ENCODE measurements at regions not wholly inside any gene's neighbourhood (a gene's known extent, or its start where the extent isn't known, plus 50 kb on each side); places are given as distances from the start of the nearest gene placed in this dataset.

- Histone ChIP-seq H3K4me2 (replicated peaks; ENCODE audit: low read depth, low read length, poor library complexity, severe bottlenecking) (no peak overlapping the region), H3K79me2 (ENCODE audit: control insufficient read depth, insufficient read depth, low read length) (no peaks in the 10 kb centered on the region), H3K27me3 (replicated peaks in 1 of 4; ENCODE audit: control extremely low read depth in 1 of 4, control insufficient read depth in 3 of 4, insufficient read depth in 4 of 4, low read length in 3 of 4) (no peaks in the 10 kb centered on the region), H3K4me3 (ENCODE audit: control extremely low read depth in 1 of 5, extremely low read depth in 1 of 5, insufficient read depth in 1 of 5, low read depth in 2 of 5, low read length in 4 of 5) (no peak overlapping the region), H4K20me1 (ENCODE audit: control insufficient read depth, insufficient read depth, low read length, poor library complexity, severe bottlenecking) (no peaks in the 10 kb centered on the region), H3K9me3 (ENCODE audit: control extremely low read depth in 1 of 3, control insufficient read depth in 2 of 3, insufficient read depth in 1 of 3, low read length in 2 of 3) (no peaks in the 10 kb centered on the region), H3K36me3 (replicated peaks in 1 of 2; ENCODE audit: control extremely low read depth in 1 of 2, control insufficient read depth in 1 of 2, extremely low read depth in 1 of 2, insufficient read depth in 2 of 2, low read length in 1 of 2) (no peaks in the 10 kb centered on the region), H3K9ac (ENCODE audit: low read length) (no peak overlapping the region), H3K27ac (ENCODE audit: low read length in 2 of 2) (no peak overlapping the region), H3K4me1 (ENCODE audit: control insufficient read depth in 2 of 2, insufficient read depth in 2 of 2, low read length in 2 of 2) (no peaks in the 10 kb centered on the region), H2AFZ (ENCODE audit: insufficient read depth, low read depth, low read length, poor library complexity, severe bottlenecking) (no peak overlapping the region)
- Mint-ChIP-seq H3K27me3 (peaks cover 13% of the 10 kb centered on the region), H3K9me3 (ENCODE audit: insufficient read depth) (no peaks in the 10 kb centered on the region), H3K4me1 (no peaks in the 10 kb centered on the region), H3K4me3 (no peak overlapping the region), H3K27ac (no peak overlapping the region)
- intact Hi-C loops (cut with micrococcal nuclease) = no loop called here
- no peak for TF ChIP-seq EZH2 (IDR thresholded peaks at IDR 0.05; ENCODE audit: borderline replicate concordance, insufficient read depth, low read depth, low read length, poor library complexity, severe bottlenecking)
- TF ChIP-seq, protein P1, sequence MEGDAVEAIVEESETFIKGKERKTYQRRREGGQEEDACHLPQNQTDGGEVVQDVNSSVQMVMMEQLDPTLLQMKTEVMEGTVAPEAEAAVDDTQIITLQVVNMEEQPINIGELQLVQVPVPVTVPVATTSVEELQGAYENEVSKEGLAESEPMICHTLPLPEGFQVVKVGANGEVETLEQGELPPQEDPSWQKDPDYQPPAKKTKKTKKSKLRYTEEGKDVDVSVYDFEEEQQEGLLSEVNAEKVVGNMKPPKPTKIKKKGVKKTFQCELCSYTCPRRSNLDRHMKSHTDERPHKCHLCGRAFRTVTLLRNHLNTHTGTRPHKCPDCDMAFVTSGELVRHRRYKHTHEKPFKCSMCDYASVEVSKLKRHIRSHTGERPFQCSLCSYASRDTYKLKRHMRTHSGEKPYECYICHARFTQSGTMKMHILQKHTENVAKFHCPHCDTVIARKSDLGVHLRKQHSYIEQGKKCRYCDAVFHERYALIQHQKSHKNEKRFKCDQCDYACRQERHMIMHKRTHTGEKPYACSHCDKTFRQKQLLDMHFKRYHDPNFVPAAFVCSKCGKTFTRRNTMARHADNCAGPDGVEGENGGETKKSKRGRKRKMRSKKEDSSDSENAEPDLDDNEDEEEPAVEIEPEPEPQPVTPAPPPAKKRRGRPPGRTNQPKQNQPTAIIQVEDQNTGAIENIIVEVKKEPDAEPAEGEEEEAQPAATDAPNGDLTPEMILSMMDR (IDR thresholded peaks at IDR 0.05) = no peak
- ATAC-seq (ENCODE audit: low read depth) (no peak), DNase-seq (no peak)
- ChIA-PET POLR2A (no interaction called here), CTCF (no interaction called here)
- WGBS (ENCODE audit: insufficient coverage) = 80% methylated on average over 1 of the region's 1 CpG
These were observed 223.1 kb upstream of the CDH5 start for GRCh38 chr16:66143415-66143814.

DNA sequence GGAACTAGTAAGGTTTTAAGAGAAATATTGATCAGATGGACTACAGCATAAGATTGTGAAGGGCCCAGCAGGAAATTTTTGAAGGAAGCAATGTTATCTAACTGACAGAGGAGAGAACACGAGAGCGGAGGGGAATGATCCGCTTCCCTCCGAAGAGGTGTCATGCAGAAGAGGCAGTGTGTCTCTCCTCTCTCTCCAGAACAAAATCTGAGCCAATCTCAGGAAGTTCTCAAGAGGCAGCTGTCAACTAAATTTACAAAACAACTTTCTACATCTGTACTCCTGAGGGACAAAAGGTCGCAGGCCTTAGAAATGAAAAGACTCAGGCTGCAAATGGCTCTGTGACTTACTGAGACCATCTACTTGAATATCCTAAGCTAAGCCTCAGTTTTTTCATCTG lies 224.6 kb upstream of the CDH5 start:
- DNase-seq (no peak), ATAC-seq (ENCODE audit: low read depth) (no peak)
- H3K27ac Mint-ChIP-seq = no peak overlapping the region
- Histone ChIP-seq H4K20me1 (ENCODE audit: control insufficient read depth, insufficient read depth, low read length, poor library complexity, severe bottlenecking) (no peaks in the 10 kb centered on the region), H3K79me2 (ENCODE audit: control insufficient read depth, insufficient read depth, low read length) (no peaks in the 10 kb centered on the region), H3K27me3 (replicated peaks in 1 of 4; ENCODE audit: control extremely low read depth in 1 of 4, control insufficient read depth in 3 of 4, insufficient read depth in 4 of 4, low read length in 3 of 4) (no peaks in the 10 kb centered on the region), H2AFZ (ENCODE audit: insufficient read depth, low read depth, low read length, poor library complexity, severe bottlenecking) (no peak overlapping the region), H3K4me3 (ENCODE audit: control extremely low read depth in 1 of 5, extremely low read depth in 1 of 5, insufficient read depth in 1 of 5, low read depth in 2 of 5, low read length in 4 of 5) (no peak overlapping the region), H3K4me1 (ENCODE audit: control insufficient read depth in 2 of 2, insufficient read depth in 2 of 2, low read length in 2 of 2) (no peaks in the 10 kb centered on the region), H3K9ac (ENCODE audit: low read length) (no peak overlapping the region), H3K9me3 (ENCODE audit: control extremely low read depth in 1 of 3, control insufficient read depth in 2 of 3, insufficient read depth in 1 of 3, low read length in 2 of 3) (no peaks in the 10 kb centered on the region), H3K4me2 (replicated peaks; ENCODE audit: low read depth, low read length, poor library complexity, severe bottlenecking) (no peak overlapping the region), H3K36me3 (replicated peaks in 1 of 2; ENCODE audit: control extremely low read depth in 1 of 2, control insufficient read depth in 1 of 2, extremely low read depth in 1 of 2, insufficient read depth in 2 of 2, low read length in 1 of 2) (no peaks in the 10 kb centered on the region), H3K27ac (ENCODE audit: low read length in 2 of 2) (no peak overlapping the region)
- no peak for TF ChIP-seq EZH2 (IDR thresholded peaks at IDR 0.05; ENCODE audit: borderline replicate concordance, insufficient read depth, low read depth, low read length, poor library complexity, severe bottlenecking)
- TF ChIP-seq, protein P1 (IDR thresholded peaks at IDR 0.05) = no peak
- H3K4me1 Mint-ChIP-seq = no peaks in the 10 kb centered on the region
- H3K9me3 Mint-ChIP-seq (ENCODE audit: insufficient read depth) = no peaks in the 10 kb centered on the region
- intact Hi-C loops (cut with micrococcal nuclease) = no loop called here
- H3K27me3 Mint-ChIP-seq = peaks cover 9% of the 10 kb centered on the region
- no peak overlapping the region for H3K4me3 Mint-ChIP-seq
- ChIA-PET POLR2A (no interaction called here), CTCF (no interaction called here)
- WGBS (ENCODE audit: insufficient coverage) = 93% methylated on average over 2 of the region's 5 CpGs
